WTC11 (cell line): ENCODE measurements at regions not wholly inside any gene's neighbourhood (a gene's known extent, or its start where the extent isn't known, plus 50 kb on each side); places are given as distances from the start of the nearest gene placed in this dataset.
A peak's percentile ranks its signal among the peaks of the same experiment; 100 is the strongest.

Source experiments
- ATAC-seq: fragments of 200-7000 bp; cut with Tn5 transposase; 2 replicates; pipeline ENCODE4 v1.10.0; 2021; ENCODE audit warnings: mild to moderate bottlenecking, moderate library complexity
- CTCF ChIA-PET: fragments of 300-600 bp; sonication (Branson Sonifier 250); formaldehyde crosslinking; loops from one replicate; lab custom pipeline; 2021; ENCODE audit warnings: antibody characterized with exemption; lab: Charles Lee
- POLR2A ChIA-PET: fragments of 350-600 bp; sonication (Branson Sonifier 250); formaldehyde crosslinking; loops from one replicate; lab custom pipeline; 2021; ENCODE audit warnings: antibody characterized with exemption; lab: Charles Lee
- DNase-seq: peaks from one replicate; pipeline ENCODE4 v3.0.0; 2021; ENCODE audit warnings: low spot score
- H3K27ac Mint-ChIP-seq: 2 replicates; pipeline ENCODE4 v1.8.0; 2021; ENCODE audit warnings: mixed read lengths
- H3K27me3 Mint-ChIP-seq: 2 replicates; pipeline ENCODE4 v1.8.0; 2021; ENCODE audit warnings: low read depth, mild to moderate bottlenecking, moderate library complexity, mixed read lengths
- H3K36me3 Mint-ChIP-seq: 2 replicates; pipeline ENCODE4 v1.8.0; 2021; ENCODE audit warnings: mixed read lengths
- H3K4me1 Mint-ChIP-seq: 2 replicates; pipeline ENCODE4 v1.8.0; 2022; ENCODE audit warnings: mixed read lengths
- H3K4me3 Mint-ChIP-seq: 2 replicates; pipeline ENCODE4 v1.8.0; 2021; ENCODE audit warnings: mild to moderate bottlenecking, moderate library complexity, mixed read lengths
- H3K9me3 Mint-ChIP-seq: 2 replicates; pipeline ENCODE4 v1.8.0; 2021; ENCODE audit warnings: mixed read lengths
- AR ChIP-seq: fragments of 250-450 bp; sonication (Bioruptor Pico); IDR thresholded peaks from 2 replicates; pipeline ENCODE4 v1.9.0; 2021; ENCODE audit warnings: mild to moderate bottlenecking
- ARID4B ChIP-seq: sonication (generic); formaldehyde crosslinking; IDR thresholded peaks from 2 replicates; pipeline ENCODE4 v1.8.0; 2023; ENCODE audit warnings: missing genetic modification reagents, mild to moderate bottlenecking, borderline replicate concordance
- ATF6 ChIP-seq: sonication (generic); formaldehyde crosslinking; IDR thresholded peaks from 2 replicates; pipeline ENCODE4 v1.8.1; 2023; ENCODE audit warnings: mild to moderate bottlenecking, missing genetic modification reagents
- FOXK1 ChIP-seq: sonication (generic); formaldehyde crosslinking; IDR thresholded peaks from 2 replicates; pipeline ENCODE4 v1.8.0; 2022; ENCODE audit warnings: mild to moderate bottlenecking, moderate library complexity, missing genetic modification reagents
- GTF2I ChIP-seq: fragments of 250-450 bp; sonication (Bioruptor Pico); conservative IDR thresholded peaks from 2 replicates; pipeline ENCODE4 v1.4.0; 2021; ENCODE audit warnings: mild to moderate bottlenecking
- HMGA2 ChIP-seq: fragments of 250-450 bp; sonication (Bioruptor Pico); IDR thresholded peaks from 2 replicates; pipeline ENCODE4 v1.4.0; 2021; ENCODE audit warnings: mild to moderate bottlenecking, moderate library complexity
- JUN ChIP-seq: sonication (generic); formaldehyde crosslinking; IDR thresholded peaks from 2 replicates; pipeline ENCODE4 v1.8.0; 2023; ENCODE audit warnings: mild to moderate bottlenecking, missing genetic modification reagents
- MLX ChIP-seq: sonication (generic); formaldehyde crosslinking; IDR thresholded peaks from 2 replicates; pipeline ENCODE4 v1.8.1; 2023; ENCODE audit warnings: mild to moderate bottlenecking, missing genetic modification reagents, moderate library complexity
- NR1H2 ChIP-seq: sonication (generic); formaldehyde crosslinking; IDR thresholded peaks from 2 replicates; pipeline ENCODE4 v1.9.0; 2021; ENCODE audit warnings: mild to moderate bottlenecking, moderate library complexity, missing genetic modification reagents
- NR3C1 ChIP-seq: sonication (generic); formaldehyde crosslinking; conservative IDR thresholded peaks from 2 replicates; pipeline ENCODE4 v1.8.1; 2023; ENCODE audit warnings: low read depth, mild to moderate bottlenecking, missing genetic modification reagents
- PREB ChIP-seq: sonication (generic); formaldehyde crosslinking; IDR thresholded peaks from 2 replicates; pipeline ENCODE4 v1.8.1; 2022; ENCODE audit warnings: mild to moderate bottlenecking, missing genetic modification reagents, moderate library complexity, borderline replicate concordance
- RELA ChIP-seq: sonication (generic); formaldehyde crosslinking; IDR thresholded peaks from 2 replicates; pipeline ENCODE4 v1.8.1; 2022; ENCODE audit warnings: missing genetic modification reagents, mild to moderate bottlenecking, borderline replicate concordance
- SMAD4 ChIP-seq: sonication (generic); formaldehyde crosslinking; IDR thresholded peaks from 2 replicates; pipeline ENCODE4 v1.8.0; 2022; ENCODE audit warnings: mild to moderate bottlenecking, missing genetic modification reagents
- USF2 ChIP-seq: sonication (generic); formaldehyde crosslinking; IDR thresholded peaks from 2 replicates; pipeline ENCODE4 v1.8.1; 2023; ENCODE audit warnings: mild to moderate bottlenecking, missing genetic modification reagents, moderate library complexity
- ZMAT4 ChIP-seq: fragments of 250-450 bp; sonication (Bioruptor Pico); IDR thresholded peaks from 2 replicates; pipeline ENCODE4 v1.9.0; 2021; ENCODE audit warnings: mild to moderate bottlenecking
- ZNF232 ChIP-seq: sonication (generic); formaldehyde crosslinking; IDR thresholded peaks from 2 replicates; pipeline ENCODE4 v1.8.0; 2022; ENCODE audit warnings: mild to moderate bottlenecking, missing genetic modification reagents
- ZNF425 ChIP-seq: fragments of 250-450 bp; sonication (Bioruptor Pico); conservative IDR thresholded peaks from 2 replicates; pipeline ENCODE4 v1.9.0; 2021; ENCODE audit warnings: mild to moderate bottlenecking

- POLR2A ChIA-PET, result no interaction called here
- TF ChIP-seq HMGA2 (CRISPR knock-in tag) (no peak), FOXK1 (CRISPR knock-in tag) (no peak), NR1H2 (CRISPR knock-in tag) (no peak), ZNF232 (CRISPR knock-in tag) (no peak), PREB (CRISPR knock-in tag) (no peak), USF2 (CRISPR knock-in tag) (no peak), JUN (CRISPR knock-in tag) (no peak), ZMAT4 (CRISPR knock-in tag) (no peak), RELA (CRISPR knock-in tag) (no peak), AR (no peak), MLX (CRISPR knock-in tag) (no peak), SMAD4 (CRISPR knock-in tag) (no peak), ZNF425 (CRISPR knock-in tag) (no peak)
- peaks cover 35% of the 10 kb centered on the region for H3K9me3 Mint-ChIP-seq
- H3K27ac Mint-ChIP-seq, result no peak overlapping the region
- ATAC-seq (no peak), DNase-seq (no peak)
- CTCF ChIA-PET, result interaction anchor here (0.6 to 1.5 kb wide), 4 partner anchors 41 to 338 kb away, joined by 3 to 15 read pairs (median 4); no protein-coding TSS in a partner anchor
- H3K4me1 Mint-ChIP-seq, result peaks cover 45% of the 10 kb centered on the region
- peaks cover 29% of the 10 kb centered on the region for H3K36me3 Mint-ChIP-seq
- peaks cover 4% of the 10 kb centered on the region; the same call in 1 of the 2 replicates for H3K27me3 Mint-ChIP-seq
- no peak overlapping the region for H3K4me3 Mint-ChIP-seq
Measured at GRCh38 chr9:82805027-82805426, 257.9 kb downstream of the RASEF start.

GRCh38 chr9:82808478-82808877, 254.5 kb downstream of the RASEF start:
- CTCF ChIA-PET, result interaction anchor here (1.0 to 2.0 kb wide), 2 partner anchors 45 to 202 kb away, joined by 3 to 6 read pairs; no protein-coding TSS in a partner anchor
- H3K27ac Mint-ChIP-seq, result peak overlapping the region; percentile 92
- DNase-seq, result no peak
- TF ChIP-seq GTF2I, result no peak
- no peak for TF ChIP-seq ARID4B (CRISPR knock-in tag)
- no peak for TF ChIP-seq NR3C1 (CRISPR knock-in tag)
- no peak for TF ChIP-seq ATF6 (CRISPR knock-in tag)
- no peak for TF ChIP-seq ZNF232 (CRISPR knock-in tag)

More at GRCh38 chr9:82808478-82808877, 254.5 kb downstream of the RASEF start:
- POLR2A ChIA-PET, result interaction anchor here (0.5 to 0.6 kb wide), 2 partner anchors 9 to 78 kb away, joined by 5 to 7 read pairs; no protein-coding TSS in a partner anchor
- Mint-ChIP-seq H3K36me3 (peaks cover 17% of the 10 kb centered on the region), H3K9me3 (peaks cover 29% of the 10 kb centered on the region), H3K4me3 (peak overlapping the region; percentile 46), H3K4me1 (peaks cover 59% of the 10 kb centered on the region), H3K27me3 (peaks cover 3% of the 10 kb centered on the region; the same call in 1 of the 2 replicates)
- ATAC-seq, result peak; percentile 57
